Activated T-helper 1 cell treated with Interleukin-2 at 50 U/mL for 16 hours (primary cell): ENCODE measurements at regions not wholly inside any gene's neighbourhood (a gene's known extent, or its start where the extent isn't known, plus 50 kb on each side); places are given as distances from the start of the nearest gene placed in this dataset.
"Not testable (repeated sequence)": the region's sequence is repeated elsewhere in the genome, so short reads cannot be mapped to it uniquely, and the experiment has no call there.

Source experiments
- DNase-seq: peaks from one replicate; pipeline ENCODE4 v3.0.0-alpha.2; 2020; ENCODE audit warnings: low read depth

- no peak for DNase-seq
Observed at GRCh38 chr9:78871086-78871451, 574.1 kb downstream of the PSAT1 start.

- no peak for DNase-seq
Observed at GRCh38 chr9:78871452-78872331, 574.8 kb downstream of the PSAT1 start.

- no peak for DNase-seq
Observed at GRCh38 chr9:78874061-78874460, 577.1 kb downstream of the PSAT1 start.

GRCh38 chr9:78879324-78880100 lies 582.6 kb downstream of the PSAT1 start:
- no peak for DNase-seq

- no peak for DNase-seq
Observed at GRCh38 chr9:78881295-78881694, 584.4 kb downstream of the PSAT1 start.

GRCh38 chr9:78882481-78882880 lies 585.6 kb downstream of the PSAT1 start:
- no peak for DNase-seq

- DNase-seq, result no peak
Observed at GRCh38 chr9:78884611-78885150, 587.8 kb downstream of the PSAT1 start.

GRCh38 chr9:78892182-78892581 lies 595.3 kb downstream of the PSAT1 start:
- DNase-seq, result no peak

GRCh38 chr9:78892769-78893168 lies 595.8 kb downstream of the PSAT1 start:
- no peak for DNase-seq

- DNase-seq, result no peak
Observed at GRCh38 chr9:78893774-78894401, 597.0 kb downstream of the PSAT1 start.

GRCh38 chr9:78896479-78896878 lies 599.6 kb downstream of the PSAT1 start:
- DNase-seq, result no peak

- DNase-seq, result no peak
Observed at GRCh38 chr9:78898234-78898633, 601.3 kb downstream of the PSAT1 start.

GRCh38 chr9:78899006-78899405 lies 602.1 kb downstream of the PSAT1 start:
- DNase-seq, result no peak

- no peak for DNase-seq
Observed at GRCh38 chr9:78900500-78900899, 603.6 kb downstream of the PSAT1 start.

- DNase-seq, result no peak
Observed at GRCh38 chr9:78902051-78902450, 605.1 kb downstream of the PSAT1 start.

- DNase-seq, result no peak
Observed at GRCh38 chr9:78903581-78903980, 606.7 kb downstream of the PSAT1 start.

- DNase-seq, result no peak
Observed at GRCh38 chr9:78904686-78905085, 607.8 kb downstream of the PSAT1 start.

- no peak for DNase-seq
Observed at GRCh38 chr9:78905387-78905786, 608.5 kb downstream of the PSAT1 start.

- no peak for DNase-seq
Observed at GRCh38 chr9:78905986-78906755, 609.2 kb downstream of the PSAT1 start.

GRCh38 chr9:78909566-78909965 lies 612.6 kb downstream of the PSAT1 start:
- DNase-seq, result no peak

GRCh38 chr9:78916884-78917283 lies 620.0 kb downstream of the PSAT1 start:
- not testable (repeated sequence) for DNase-seq

GRCh38 chr9:78918976-78919375 lies 622.1 kb downstream of the PSAT1 start:
- no peak for DNase-seq
